ENCODE measurements at regions not wholly inside any gene's neighbourhood (a gene's known extent, or its start where the extent isn't known, plus 50 kb on each side); places are given as distances from the start of the nearest gene placed in this dataset.
A peak's percentile ranks its signal among the peaks of the same experiment; 100 is the strongest.

GRCh38 chr5:34587355-34588241 is 68.5 kb upstream of the RAI14 start:
- peak; percentile 97 for DNase-seq (ENCODE audit: low read depth)

GRCh38 chr5:34589832-34590231 is 66.3 kb upstream of the RAI14 start:
- DNase-seq (ENCODE audit: low read depth): no peak

- DNase-seq (ENCODE audit: low read depth): no peak
These were observed 64.4 kb upstream of the RAI14 start for GRCh38 chr5:34591723-34592122.

GRCh38 chr5:34597034-34598027 is 58.8 kb upstream of the RAI14 start:
- no peak for DNase-seq (ENCODE audit: low read depth)

- DNase-seq (ENCODE audit: low read depth): peak; percentile 96
These were observed 57.8 kb upstream of the RAI14 start for GRCh38 chr5:34598177-34598794.

- DNase-seq (ENCODE audit: low read depth): peak; percentile 43
These were observed 56.5 kb upstream of the RAI14 start for GRCh38 chr5:34599471-34600117.

GRCh38 chr5:34600118-34600493 is 56.0 kb upstream of the RAI14 start:
- DNase-seq (ENCODE audit: low read depth): no peak

GRCh38 chr5:34603378-34603777 is 52.8 kb upstream of the RAI14 start:
- no peak for DNase-seq (ENCODE audit: low read depth)

GRCh38 chr5:34604119-34604675 is 51.9 kb upstream of the RAI14 start:
- DNase-seq (ENCODE audit: low read depth): no peak

- DNase-seq (ENCODE audit: low read depth): peak; percentile 79
These were observed 50.0 kb upstream of the RAI14 start for GRCh38 chr5:34606101-34606500.

All from amniotic epithelial cell (primary cell).